Spleen (tissue), 11 donors: ENCODE measurements at regions not wholly inside any gene's neighbourhood (a gene's known extent, or its start where the extent isn't known, plus 50 kb on each side); places are given as distances from the start of the nearest gene placed in this dataset.

Experiments
- DNase-seq: peaks from one replicate; pipeline ENCODE4 v3.0.0-alpha.2; 2020
- H3K27ac ChIP-seq, 8 donors: fragments of 200-600 bp; sonication (generic) in 7 of 8; 1 replicate in 4 of 8; 2 replicates in 4 of 8; pipeline versions ENCODE4 v1.5.0 to v1.8.0; 2016 to 2021; ENCODE audit warnings: inconsistent platforms in 4 of 8, mild to moderate bottlenecking in 4 of 8, moderate library complexity in 1 of 8
- H3K27me3 ChIP-seq, 7 donors: fragments of 200-600 bp; sonication (generic) in 6 of 7; replicated peaks in 1 of 7; 1 replicate in 4 of 7; 2 replicates in 3 of 7; pipeline versions ENCODE4 v1.5.0 to v1.8.0; 2016 to 2021; ENCODE audit warnings: inconsistent platforms in 3 of 7, mild to moderate bottlenecking in 1 of 7
- H3K36me3 ChIP-seq, 6 donors: fragments of 200-600 bp; sonication (generic) in 5 of 6; 1 replicate in 4 of 6; 2 replicates in 2 of 6; pipeline versions ENCODE4 v1.5.0 to v1.8.0; 2016 to 2021; ENCODE audit warnings: inconsistent platforms in 2 of 6
- H3K4me1 ChIP-seq, 6 donors: fragments of 200-600 bp; sonication (generic) in 5 of 6; 1 replicate in 3 of 6; 2 replicates in 3 of 6; pipeline versions ENCODE4 v1.5.0 to v1.8.0; 2016 to 2021; ENCODE audit warnings: inconsistent platforms in 3 of 6
- H3K4me3 ChIP-seq, 8 donors: fragments of 200-600 bp; sonication (generic) in 7 of 8; 1 replicate in 4 of 8; 2 replicates in 4 of 8; pipeline versions ENCODE4 v1.5.0 to v1.8.0; 2016 to 2021; ENCODE audit warnings: inconsistent platforms in 4 of 8, mild to moderate bottlenecking in 4 of 8, moderate library complexity in 2 of 8
- H3K9me3 ChIP-seq, 8 donors: fragments of 200-600 bp; sonication (generic) in 7 of 8; 1 replicate in 4 of 8; 2 replicates in 4 of 8; pipeline versions ENCODE4 v1.5.0 to v1.8.0; 2016 to 2021; ENCODE audit warnings: inconsistent platforms in 4 of 8
- POLR2AphosphoS5 ChIP-seq, 3 donors: sonication (generic); formaldehyde crosslinking; IDR thresholded peaks; one replicate each; pipeline ENCODE4 v1.5.1; 2017; ENCODE audit warnings: antibody characterized with exemption in 3 of 3
- WGBS, 5 donors: extraction: QIAGEN DNeasy Blood & Tissue Kit in 3 of 5; methylation state at CpG; one replicate each; pipeline versions ENCODE4 v1.1.5 to v1.1.7; 2013 to 2018; 5-methylcytosine and 5-hydroxymethylcytosine counted together
- intact Hi-C: fragments of 100-400 bp; cut with DNase I; formaldehyde crosslinking; loops from one replicate; pipeline ENCODE4 v1.15.0; 2023; ENCODE audit warnings: low total_unique reads
- TF ChIP-seq, protein P1 (sequence below), 11 experiments: fragments of 200-600 bp in 7 of 11; fragments of 450-650 bp in 4 of 11; sonication (generic) in 4 of 11; IDR thresholded peaks in 8 of 11; conservative IDR thresholded peaks in 3 of 11; 1 replicate in 7 of 11; 2 replicates in 4 of 11; pipeline versions ENCODE4 v1.4.0 to v1.8.0; 2016 to 2021; ENCODE audit warnings: antibody characterized with exemption in 11 of 11, inconsistent platforms in 4 of 11, mild to moderate bottlenecking in 1 of 11
- donor health status: healthy with polysubstance abuse.
- donor health status: DM: no; HTN: no; CAD: no; lungs with moderate emphysema.
- donor health status: DM: no; HTN: no; CAD: no.
- donor health status: Bipolar disorder and iron deficiency.
- donor health status: healthy.
- donor health status: DM: no; HTN: no; CAD: no.
- donor health status: DM: yes; HTN: yes; CAD: no.

DNA sequence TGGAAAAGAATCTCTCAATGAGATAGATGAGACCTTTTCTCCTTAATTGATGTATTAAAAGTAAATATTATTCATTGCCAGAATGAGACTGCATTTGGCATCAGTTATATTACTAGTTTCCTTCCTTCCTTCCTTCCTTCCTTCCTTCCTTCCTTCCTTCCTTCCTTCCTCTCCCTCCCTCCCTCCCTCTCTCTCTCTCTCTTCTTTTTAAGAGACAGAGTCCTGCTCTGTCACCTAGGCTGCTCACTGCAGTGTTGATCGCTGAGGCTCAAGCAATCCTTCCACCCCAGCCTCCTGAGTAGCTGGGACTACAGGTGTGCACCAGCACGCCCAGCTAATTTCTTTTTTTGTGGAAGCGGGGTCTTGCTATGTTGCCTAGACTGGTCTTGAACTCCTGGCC, 50.4 kb upstream of the ARX start:
- WGBS, 5 donors: 69 to 94% (median 87%) methylated on average over 3 of the region's 3 CpGs
- Histone ChIP-seq H3K27ac (no peak overlapping the region), H3K4me1 (no peaks in the 10 kb centered on the region), H3K4me3 (no peak overlapping the region), H3K36me3 (no peaks in the 10 kb centered on the region), H3K27me3 (no peaks in the 10 kb centered on the region), H3K9me3 (no peaks in the 10 kb centered on the region)
- intact Hi-C loops: no loop called here
- no peak for DNase-seq
- no peak for TF ChIP-seq POLR2AphosphoS5 (IDR thresholded peaks at IDR 0.05)
- TF ChIP-seq, protein P1, sequence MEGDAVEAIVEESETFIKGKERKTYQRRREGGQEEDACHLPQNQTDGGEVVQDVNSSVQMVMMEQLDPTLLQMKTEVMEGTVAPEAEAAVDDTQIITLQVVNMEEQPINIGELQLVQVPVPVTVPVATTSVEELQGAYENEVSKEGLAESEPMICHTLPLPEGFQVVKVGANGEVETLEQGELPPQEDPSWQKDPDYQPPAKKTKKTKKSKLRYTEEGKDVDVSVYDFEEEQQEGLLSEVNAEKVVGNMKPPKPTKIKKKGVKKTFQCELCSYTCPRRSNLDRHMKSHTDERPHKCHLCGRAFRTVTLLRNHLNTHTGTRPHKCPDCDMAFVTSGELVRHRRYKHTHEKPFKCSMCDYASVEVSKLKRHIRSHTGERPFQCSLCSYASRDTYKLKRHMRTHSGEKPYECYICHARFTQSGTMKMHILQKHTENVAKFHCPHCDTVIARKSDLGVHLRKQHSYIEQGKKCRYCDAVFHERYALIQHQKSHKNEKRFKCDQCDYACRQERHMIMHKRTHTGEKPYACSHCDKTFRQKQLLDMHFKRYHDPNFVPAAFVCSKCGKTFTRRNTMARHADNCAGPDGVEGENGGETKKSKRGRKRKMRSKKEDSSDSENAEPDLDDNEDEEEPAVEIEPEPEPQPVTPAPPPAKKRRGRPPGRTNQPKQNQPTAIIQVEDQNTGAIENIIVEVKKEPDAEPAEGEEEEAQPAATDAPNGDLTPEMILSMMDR (IDR thresholded peaks at IDR 0.05 in 8 of 11, conservative IDR thresholded peaks at IDR 0.05 in 3 of 11): no peak
